ENCODE measurements at regions not wholly inside any gene's neighbourhood (a gene's known extent, or its start where the extent isn't known, plus 50 kb on each side); places are given as distances from the start of the nearest gene placed in this dataset.

DNA sequence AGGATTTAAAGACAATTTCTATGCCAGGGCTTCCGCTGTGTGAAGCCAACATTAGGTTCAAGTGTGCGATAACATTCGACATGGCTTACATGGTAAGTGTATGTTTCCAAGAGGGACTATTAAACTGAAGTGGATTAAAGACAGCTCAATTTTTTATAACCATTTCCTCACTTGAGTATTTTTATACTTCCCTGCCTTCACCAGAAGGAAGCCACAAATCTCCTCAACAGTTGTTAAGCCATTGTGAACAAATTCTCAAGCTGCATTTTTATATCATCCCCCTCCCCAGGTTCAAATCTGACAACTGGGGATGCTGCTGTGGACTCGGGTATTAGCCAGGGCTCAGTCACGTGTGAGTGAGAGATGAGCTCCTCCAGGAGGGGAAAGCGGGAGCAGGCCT is 116.3 kb downstream of the RHOU start:
- DNase-seq (ENCODE audit: low read depth) = no peak
- no peak overlapping the region for H3K4me3 ChIP-seq (ENCODE audit: low read depth, low read length)
- TF ChIP-seq, protein P1, sequence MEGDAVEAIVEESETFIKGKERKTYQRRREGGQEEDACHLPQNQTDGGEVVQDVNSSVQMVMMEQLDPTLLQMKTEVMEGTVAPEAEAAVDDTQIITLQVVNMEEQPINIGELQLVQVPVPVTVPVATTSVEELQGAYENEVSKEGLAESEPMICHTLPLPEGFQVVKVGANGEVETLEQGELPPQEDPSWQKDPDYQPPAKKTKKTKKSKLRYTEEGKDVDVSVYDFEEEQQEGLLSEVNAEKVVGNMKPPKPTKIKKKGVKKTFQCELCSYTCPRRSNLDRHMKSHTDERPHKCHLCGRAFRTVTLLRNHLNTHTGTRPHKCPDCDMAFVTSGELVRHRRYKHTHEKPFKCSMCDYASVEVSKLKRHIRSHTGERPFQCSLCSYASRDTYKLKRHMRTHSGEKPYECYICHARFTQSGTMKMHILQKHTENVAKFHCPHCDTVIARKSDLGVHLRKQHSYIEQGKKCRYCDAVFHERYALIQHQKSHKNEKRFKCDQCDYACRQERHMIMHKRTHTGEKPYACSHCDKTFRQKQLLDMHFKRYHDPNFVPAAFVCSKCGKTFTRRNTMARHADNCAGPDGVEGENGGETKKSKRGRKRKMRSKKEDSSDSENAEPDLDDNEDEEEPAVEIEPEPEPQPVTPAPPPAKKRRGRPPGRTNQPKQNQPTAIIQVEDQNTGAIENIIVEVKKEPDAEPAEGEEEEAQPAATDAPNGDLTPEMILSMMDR (IDR thresholded peaks at IDR 0.05; ENCODE audit: insufficient read depth, low read depth, low read length) = no peak

DNA sequence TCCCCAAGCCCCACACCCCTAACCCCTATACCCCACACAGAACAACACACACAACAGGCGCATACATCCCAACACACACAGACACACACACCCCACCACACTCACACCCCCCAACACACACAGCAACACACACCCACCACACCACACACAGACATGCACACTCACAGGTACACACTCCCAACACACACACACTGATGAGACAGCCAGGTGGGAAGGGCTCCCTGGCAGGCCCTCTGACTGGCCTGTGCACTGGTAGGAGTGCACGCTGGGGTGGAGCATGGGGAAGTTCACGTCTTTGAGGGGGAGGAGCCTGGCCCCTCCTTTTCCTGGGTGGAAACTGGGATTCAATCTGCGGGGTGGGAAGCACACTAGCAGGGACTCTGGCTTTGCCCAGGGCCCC is 116.7 kb downstream of the RHOU start:
- no peak overlapping the region for H3K4me3 ChIP-seq (ENCODE audit: low read depth, low read length)
- TF ChIP-seq, protein P1 (IDR thresholded peaks at IDR 0.05; ENCODE audit: insufficient read depth, low read depth, low read length) = no peak
- DNase-seq (ENCODE audit: low read depth) = no peak

DNA sequence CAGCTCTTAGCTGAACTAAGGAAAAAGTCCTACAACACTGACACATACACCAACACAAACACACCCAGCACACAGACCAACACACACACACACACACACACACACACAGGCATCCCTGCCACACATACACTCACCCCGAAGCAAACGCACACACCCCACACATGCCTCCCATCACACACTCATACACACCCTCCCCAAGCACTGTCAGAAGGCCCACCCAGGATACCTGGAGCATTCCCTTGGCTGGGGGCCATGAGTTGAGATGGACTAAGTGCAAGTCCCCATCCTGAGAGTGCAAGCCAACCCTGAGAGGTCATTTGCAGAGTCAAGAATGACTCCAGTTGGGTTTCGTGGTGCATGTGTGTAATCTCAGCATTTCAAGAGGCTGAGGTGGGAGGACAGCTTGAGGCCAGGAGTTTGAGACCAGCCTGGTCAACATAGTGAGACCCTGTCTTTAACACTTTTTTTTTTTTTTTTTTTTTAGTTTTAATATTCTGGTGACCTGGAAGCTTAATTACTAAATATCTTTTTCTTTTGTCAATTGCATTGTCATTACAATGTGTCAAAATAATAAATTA is 117.3 kb downstream of the RHOU start:
- TF ChIP-seq, protein P1 (IDR thresholded peaks at IDR 0.05; ENCODE audit: insufficient read depth, low read depth, low read length) = no peak
- no peak overlapping the region for H3K4me3 ChIP-seq (ENCODE audit: low read depth, low read length)
- DNase-seq (ENCODE audit: low read depth) = no peak

DNA sequence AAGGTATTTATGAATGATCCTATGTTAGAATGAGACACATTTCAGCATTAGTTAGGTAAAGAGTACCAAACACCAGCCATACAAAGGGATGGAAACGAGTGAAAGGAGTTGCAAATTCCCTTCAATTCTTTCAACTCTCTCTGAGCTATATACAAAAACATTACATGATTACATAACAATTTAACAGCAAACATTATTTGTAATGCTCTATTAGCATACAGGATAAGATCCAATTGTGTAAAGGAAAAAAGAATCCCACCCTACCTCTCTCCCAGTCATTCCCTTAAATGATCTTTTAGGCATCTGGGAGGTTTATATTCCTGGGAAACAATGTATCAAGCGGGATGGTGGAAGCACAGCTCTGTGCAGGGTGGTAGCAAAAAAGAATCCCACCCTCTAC is 117.9 kb downstream of the RHOU start:
- TF ChIP-seq, protein P1 (IDR thresholded peaks at IDR 0.05; ENCODE audit: insufficient read depth, low read depth, low read length) = no peak
- H3K4me3 ChIP-seq (ENCODE audit: low read depth, low read length) = no peak overlapping the region

DNA sequence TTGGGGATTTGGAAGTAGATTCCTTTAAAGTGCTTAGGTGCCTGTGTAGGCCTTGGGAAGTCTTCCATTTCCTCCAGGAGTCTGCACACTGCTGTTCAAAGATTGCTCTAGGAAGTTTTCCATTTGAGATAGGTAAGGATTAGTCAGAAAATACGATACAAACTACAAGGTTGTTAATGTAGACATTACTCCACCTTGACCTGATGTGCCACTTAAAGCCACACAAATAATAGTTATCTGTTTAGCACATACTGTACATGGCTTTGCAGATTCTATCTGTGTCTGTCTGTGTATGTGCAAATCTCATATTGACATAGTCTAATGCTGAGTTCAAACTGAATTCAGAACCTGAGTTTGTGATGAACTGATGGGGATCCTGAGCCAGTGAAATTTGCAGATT is 118.4 kb downstream of the RHOU start:
- TF ChIP-seq, protein P1 (IDR thresholded peaks at IDR 0.05; ENCODE audit: insufficient read depth, low read depth, low read length) = no peak
- DNase-seq (ENCODE audit: low read depth) = no peak
- no peak overlapping the region for H3K4me3 ChIP-seq (ENCODE audit: low read depth, low read length)

More for the DNA sequence above, 117.9 kb downstream of the RHOU start:
- no peak for DNase-seq (ENCODE audit: low read depth)

DNA sequence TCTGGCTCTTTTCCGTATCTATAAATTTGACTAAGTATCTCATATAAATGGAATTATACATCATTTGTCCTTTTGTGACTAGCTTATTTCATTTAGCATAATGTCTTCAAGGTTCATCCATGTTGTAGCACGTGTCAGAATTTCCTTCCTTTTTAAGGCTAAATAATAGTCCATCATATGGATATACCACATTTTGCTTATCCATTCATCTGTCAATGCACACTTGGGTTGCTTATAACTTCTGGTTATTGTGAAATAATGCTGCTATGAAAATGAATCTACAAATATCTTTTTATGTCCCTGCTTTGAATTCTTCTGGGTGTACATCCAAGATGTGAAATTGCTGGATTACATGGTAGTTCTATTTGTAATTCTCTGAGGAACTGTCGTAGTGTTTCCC is 119.6 kb downstream of the RHOU start:
- TF ChIP-seq, protein P1 (IDR thresholded peaks at IDR 0.05; ENCODE audit: insufficient read depth, low read depth, low read length) = no peak
- DNase-seq (ENCODE audit: low read depth) = no peak

DNA sequence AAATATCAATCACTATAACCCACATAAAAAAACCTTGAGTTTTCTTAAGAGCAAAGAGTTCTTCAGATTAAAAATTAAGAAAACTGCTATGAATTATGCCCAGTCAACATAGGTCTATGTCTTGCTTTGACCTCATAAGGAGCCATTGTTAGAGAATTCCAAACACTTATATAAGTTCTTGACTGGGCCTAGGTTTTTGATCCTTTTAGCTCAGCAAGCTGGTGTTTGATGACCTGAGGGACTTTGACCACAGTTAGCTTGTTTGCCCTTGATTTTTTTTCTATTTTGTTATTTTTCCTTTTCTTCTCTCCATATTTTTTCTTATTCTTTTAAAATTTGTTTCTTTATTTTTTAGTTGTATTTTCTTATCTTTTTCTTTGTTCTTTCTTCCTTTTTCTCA is 122.3 kb downstream of the RHOU start:
- TF ChIP-seq, protein P1 (IDR thresholded peaks at IDR 0.05; ENCODE audit: insufficient read depth, low read depth, low read length) = no peak
- no peak overlapping the region for H3K4me3 ChIP-seq (ENCODE audit: low read depth, low read length)
- no peak for DNase-seq (ENCODE audit: low read depth)

More for the DNA sequence above, 119.6 kb downstream of the RHOU start:
- H3K4me3 ChIP-seq (ENCODE audit: low read depth, low read length) = no peak overlapping the region
